ENCODE measurements at regions not wholly inside any gene's neighbourhood (a gene's known extent, or its start where the extent isn't known, plus 50 kb on each side); places are given as distances from the start of the nearest gene placed in this dataset.

DNA sequence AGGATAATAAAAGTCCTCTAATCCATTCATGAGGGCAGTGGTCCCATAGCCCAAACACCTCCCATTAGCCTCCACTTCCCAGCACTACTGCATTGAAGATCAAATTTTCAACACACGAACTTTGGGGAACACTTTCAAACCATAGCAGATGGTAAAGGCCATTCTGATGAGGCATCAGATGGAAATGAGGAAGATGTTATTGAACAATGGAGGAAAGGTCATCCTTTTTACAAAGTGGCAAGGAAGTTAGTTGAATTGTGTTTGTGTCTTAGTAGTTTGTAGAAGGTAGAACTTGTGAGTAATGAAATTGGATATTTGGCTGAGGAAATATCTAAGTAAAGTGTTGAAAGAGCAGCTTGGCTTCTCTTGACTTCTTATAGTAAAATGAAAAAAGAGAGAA is 93.3 kb upstream of the NLRP1 start:
- Histone ChIP-seq H2BK5ac (ENCODE audit: low read depth, low read length, poor library complexity, severe bottlenecking) (no peak overlapping the region), H3K9me3 (ENCODE audit: control insufficient read depth, insufficient read depth, low read length) (no peaks in the 10 kb centered on the region), H4K5ac (ENCODE audit: low read depth, low read length) (no peak overlapping the region), H3K18ac (ENCODE audit: low read depth, low read length) (no peak overlapping the region), H2BK20ac (ENCODE audit: low read depth, low read length) (no peak overlapping the region), H2AK9ac (replicated peaks; ENCODE audit: low read depth, low read length, poor library complexity) (no peak overlapping the region), H3K9ac (ENCODE audit: low read depth, low read length) (no peak overlapping the region), H3K36me3 (ENCODE audit: control insufficient read depth, insufficient read depth, low read length) (no peaks in the 10 kb centered on the region), H3K23ac (ENCODE audit: low read depth, low read length) (no peak overlapping the region), H3K4me1 (ENCODE audit: control insufficient read depth, insufficient read depth, low read length) (no peaks in the 10 kb centered on the region), H2AFZ (replicated peaks; ENCODE audit: low read length, poor library complexity) (no peak overlapping the region), H4K8ac (ENCODE audit: low read depth in 2 of 2, low read length in 2 of 2) (no peak overlapping the region), H3K9me1 (ENCODE audit: insufficient read depth, low read length) (no peaks in the 10 kb centered on the region), H2BK15ac (ENCODE audit: low read depth, low read length) (no peak overlapping the region), H2AK5ac (ENCODE audit: low read depth, low read length) (no peak overlapping the region), H2BK120ac (ENCODE audit: low read depth, low read length) (no peak overlapping the region), H3K4me3 (ENCODE audit: insufficient read depth, low read depth, low read length) (no peak overlapping the region), H4K20me1 (ENCODE audit: insufficient read depth, low read length) (no peaks in the 10 kb centered on the region), H3K27ac (ENCODE audit: insufficient read depth, low read length) (no peak overlapping the region), H3K4me2 (ENCODE audit: low read depth, low read length) (no peak overlapping the region), H3K56ac (ENCODE audit: extremely low read depth, insufficient read depth, low read length) (no peak overlapping the region), H3K27me3 (ENCODE audit: control insufficient read depth, insufficient read depth, low read length) (no peaks in the 10 kb centered on the region), H3K14ac (replicated peaks; ENCODE audit: low read depth, low read length) (no peak overlapping the region), H4K91ac (ENCODE audit: insufficient read depth, low read depth, low read length) (no peak overlapping the region), H3K4ac (ENCODE audit: low read depth, low read length) (no peak overlapping the region), H3K79me1 (ENCODE audit: low read depth in 1 of 2, low read length in 2 of 2) (no peaks in the 10 kb centered on the region)
- TF ChIP-seq RFX5 (IDR thresholded peaks at IDR 0.05; ENCODE audit: low read depth, low read length) (no peak), BHLHE40 (IDR thresholded peaks at IDR 0.05; ENCODE audit: low read depth, low read length) (no peak), RCOR1 (IDR thresholded peaks at IDR 0.05; ENCODE audit: insufficient replicate concordance, low read length) (no peak), CEBPB (IDR thresholded peaks at IDR 0.05; ENCODE audit: low read depth, low read length) (no peak), CHD1 (IDR thresholded peaks at IDR 0.05; ENCODE audit: low read depth, low read length) (no peak), MAFK (IDR thresholded peaks at IDR 0.05; ENCODE audit: low read depth, low read length) (no peak), SMC3 (IDR thresholded peaks at IDR 0.05; ENCODE audit: low read depth, low read length) (no peak), RAD21 (IDR thresholded peaks at IDR 0.05; ENCODE audit: low read length) (no peak)
- TF ChIP-seq, protein P1, sequence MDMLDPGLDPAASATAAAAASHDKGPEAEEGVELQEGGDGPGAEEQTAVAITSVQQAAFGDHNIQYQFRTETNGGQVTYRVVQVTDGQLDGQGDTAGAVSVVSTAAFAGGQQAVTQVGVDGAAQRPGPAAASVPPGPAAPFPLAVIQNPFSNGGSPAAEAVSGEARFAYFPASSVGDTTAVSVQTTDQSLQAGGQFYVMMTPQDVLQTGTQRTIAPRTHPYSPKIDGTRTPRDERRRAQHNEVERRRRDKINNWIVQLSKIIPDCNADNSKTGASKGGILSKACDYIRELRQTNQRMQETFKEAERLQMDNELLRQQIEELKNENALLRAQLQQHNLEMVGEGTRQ (IDR thresholded peaks at IDR 0.05; ENCODE audit: low read depth, low read length) = no peak
- TF ChIP-seq, protein P2, sequence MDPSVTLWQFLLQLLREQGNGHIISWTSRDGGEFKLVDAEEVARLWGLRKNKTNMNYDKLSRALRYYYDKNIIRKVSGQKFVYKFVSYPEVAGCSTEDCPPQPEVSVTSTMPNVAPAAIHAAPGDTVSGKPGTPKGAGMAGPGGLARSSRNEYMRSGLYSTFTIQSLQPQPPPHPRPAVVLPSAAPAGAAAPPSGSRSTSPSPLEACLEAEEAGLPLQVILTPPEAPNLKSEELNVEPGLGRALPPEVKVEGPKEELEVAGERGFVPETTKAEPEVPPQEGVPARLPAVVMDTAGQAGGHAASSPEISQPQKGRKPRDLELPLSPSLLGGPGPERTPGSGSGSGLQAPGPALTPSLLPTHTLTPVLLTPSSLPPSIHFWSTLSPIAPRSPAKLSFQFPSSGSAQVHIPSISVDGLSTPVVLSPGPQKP (IDR thresholded peaks at IDR 0.05; ENCODE audit: borderline replicate concordance, low read depth, low read length) = no peak
- TF ChIP-seq, protein P3, sequence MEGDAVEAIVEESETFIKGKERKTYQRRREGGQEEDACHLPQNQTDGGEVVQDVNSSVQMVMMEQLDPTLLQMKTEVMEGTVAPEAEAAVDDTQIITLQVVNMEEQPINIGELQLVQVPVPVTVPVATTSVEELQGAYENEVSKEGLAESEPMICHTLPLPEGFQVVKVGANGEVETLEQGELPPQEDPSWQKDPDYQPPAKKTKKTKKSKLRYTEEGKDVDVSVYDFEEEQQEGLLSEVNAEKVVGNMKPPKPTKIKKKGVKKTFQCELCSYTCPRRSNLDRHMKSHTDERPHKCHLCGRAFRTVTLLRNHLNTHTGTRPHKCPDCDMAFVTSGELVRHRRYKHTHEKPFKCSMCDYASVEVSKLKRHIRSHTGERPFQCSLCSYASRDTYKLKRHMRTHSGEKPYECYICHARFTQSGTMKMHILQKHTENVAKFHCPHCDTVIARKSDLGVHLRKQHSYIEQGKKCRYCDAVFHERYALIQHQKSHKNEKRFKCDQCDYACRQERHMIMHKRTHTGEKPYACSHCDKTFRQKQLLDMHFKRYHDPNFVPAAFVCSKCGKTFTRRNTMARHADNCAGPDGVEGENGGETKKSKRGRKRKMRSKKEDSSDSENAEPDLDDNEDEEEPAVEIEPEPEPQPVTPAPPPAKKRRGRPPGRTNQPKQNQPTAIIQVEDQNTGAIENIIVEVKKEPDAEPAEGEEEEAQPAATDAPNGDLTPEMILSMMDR (conservative IDR thresholded peaks at IDR 0.05; ENCODE audit: low read depth, low read length) = no peak
- in situ Hi-C loops (cut with MboI; ENCODE audit: low sequenced_read_pairs) (no loop called here), dilution Hi-C loops (cut with HindIII; ENCODE audit: low sequenced_read_pairs, unreplicated experiment) (no loop called here), intact Hi-C loops (cut with micrococcal nuclease) (no loop called here)
- no peak for ATAC-seq (ENCODE audit: low read depth)
- DNase-seq = no peak
- ChIA-PET CTCF (no interaction called here), POLR2A (ENCODE audit: unreplicated experiment) (no interaction called here)
- no TSS peak for BruUV-seq (replicated peaks)
- no CpG with 5 or more reads among the region's 1 CpG for WGBS, 2 experiments (ENCODE audit: extremely low coverage in 2 of 2, insufficient read length in 1 of 2)
